Mucosa of descending colon (tissue), 3 donors: ENCODE measurements at regions not wholly inside any gene's neighbourhood (a gene's known extent, or its start where the extent isn't known, plus 50 kb on each side); places are given as distances from the start of the nearest gene placed in this dataset.

Experiments
- ATAC-seq: fragments of 200-7000 bp; cut with Tn5 transposase; one replicate; pipeline ENCODE4 v1.9.1; 2020; ENCODE audit warnings: mild to moderate bottlenecking, moderate library complexity
- DNase-seq, 3 donors: peaks; one replicate each; pipeline ENCODE4 v3.0.0-alpha.2; 2020
- H3K36me3 ChIP-seq: fragments of 200-600 bp; one replicate; pipeline ENCODE4 v1.8.0; 2021; ENCODE audit warnings: low read depth, mild to moderate bottlenecking
- H3K4me1 ChIP-seq: fragments of 200-600 bp; one replicate; pipeline ENCODE4 v1.8.0; 2021; ENCODE audit warnings: low read depth, mild to moderate bottlenecking
- H3K4me3 ChIP-seq: fragments of 200-600 bp; one replicate; pipeline ENCODE4 v1.8.0; 2021; ENCODE audit warnings: mild to moderate bottlenecking
- H3K9me3 ChIP-seq: fragments of 200-600 bp; one replicate; pipeline ENCODE4 v1.8.0; 2021; ENCODE audit warnings: mild to moderate bottlenecking
- CTCF ChIP-seq: fragments of 200-600 bp; IDR thresholded peaks from one replicate; pipeline ENCODE4 v1.8.0; 2022; ENCODE audit warnings: antibody characterized with exemption, mild to moderate bottlenecking
- intact Hi-C, 2 donors: fragments of 100-400 bp; cut with DNase I in 1 of 2; cut with micrococcal nuclease in 1 of 2; formaldehyde crosslinking; loops; one replicate each; pipeline versions ENCODE4 v1.11.0 to v1.11.1; 2022; cut with DNase I, micrococcal nuclease
- donor health status: DM: no; HTN: no; CAD: no; lungs with moderate emphysema.
- donor health status: DM: no; HTN: no; CAD: no.
- donor health status: DM: no; HTN: yes; CAD: no.

GRCh38 chr18:45456090-45457021 lies 158.9 kb upstream of the SLC14A2 start:
- intact Hi-C loops, result no loop called here
- Histone ChIP-seq H3K36me3 (no peaks in the 10 kb centered on the region), H3K9me3 (no peaks in the 10 kb centered on the region), H3K4me3 (no peak overlapping the region), H3K4me1 (no peaks in the 10 kb centered on the region)
- no peak for DNase-seq
- TF ChIP-seq CTCF, result no peak
- peak; percentile 51 for ATAC-seq

GRCh38 chr18:45458033-45458432 lies 157.2 kb upstream of the SLC14A2 start:
- Histone ChIP-seq H3K9me3 (no peaks in the 10 kb centered on the region), H3K4me1 (no peaks in the 10 kb centered on the region), H3K36me3 (no peaks in the 10 kb centered on the region), H3K4me3 (no peak overlapping the region)
- no peak for ATAC-seq
- no peak for TF ChIP-seq CTCF
- DNase-seq, result no peak
- intact Hi-C loops, result no loop called here

GRCh38 chr18:45462179-45462578 lies 153.1 kb upstream of the SLC14A2 start:
- ATAC-seq, result no peak
- Histone ChIP-seq H3K4me3 (no peak overlapping the region), H3K9me3 (no peaks in the 10 kb centered on the region), H3K4me1 (no peaks in the 10 kb centered on the region), H3K36me3 (no peaks in the 10 kb centered on the region)
- intact Hi-C loops, result no loop called here
- no peak for DNase-seq
- TF ChIP-seq CTCF, result no peak

DNA sequence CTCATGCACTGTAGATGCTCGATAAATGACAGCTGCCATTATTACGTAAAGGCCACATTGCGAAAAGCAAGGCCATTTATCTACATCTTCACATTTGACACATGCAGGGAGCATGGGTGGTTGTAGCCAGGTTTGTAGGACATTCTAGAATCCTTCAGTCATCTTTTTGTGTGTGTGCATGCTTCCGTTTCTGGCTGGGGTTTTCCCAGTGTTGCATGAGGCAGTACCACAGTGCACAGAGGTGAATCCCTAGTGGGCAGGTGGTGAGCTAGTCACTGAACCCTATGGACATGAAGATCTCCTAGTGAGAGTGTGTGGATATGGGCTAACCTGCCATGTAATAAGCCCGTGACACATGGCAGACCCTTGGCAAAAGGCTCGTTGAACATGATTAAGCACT lies 151.8 kb upstream of the SLC14A2 start:
- DNase-seq (no peak), ATAC-seq (no peak)
- Histone ChIP-seq H3K4me3 (no peak overlapping the region), H3K9me3 (no peaks in the 10 kb centered on the region), H3K4me1 (no peaks in the 10 kb centered on the region), H3K36me3 (no peaks in the 10 kb centered on the region)
- intact Hi-C loops, result no loop called here
- TF ChIP-seq CTCF, result no peak

DNA sequence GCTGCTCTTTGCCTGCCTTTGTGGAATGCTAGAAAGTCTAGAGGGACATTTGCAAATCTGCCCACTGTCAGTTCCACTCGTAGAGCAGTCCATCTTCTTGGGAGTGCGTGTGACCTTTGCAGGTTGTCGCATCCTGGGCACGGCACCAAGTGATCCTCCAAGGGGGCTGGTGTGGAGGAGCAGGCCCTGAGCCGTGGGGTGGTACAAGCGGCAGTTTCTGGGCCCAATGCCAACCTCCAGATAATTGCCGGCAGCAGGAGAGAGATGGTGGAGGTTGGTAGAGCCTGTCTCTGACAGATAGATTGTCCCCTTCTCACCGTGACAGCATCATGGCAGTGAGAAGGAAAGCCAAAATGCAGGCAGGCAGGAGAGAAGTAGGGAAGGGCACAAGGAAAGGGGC lies 150.7 kb upstream of the SLC14A2 start:
- ATAC-seq (no peak), DNase-seq (no peak)
- H3K4me3 ChIP-seq, result no peak overlapping the region
- intact Hi-C loops, result no loop called here
- H3K36me3 ChIP-seq, result no peaks in the 10 kb centered on the region
- H3K4me1 ChIP-seq, result no peaks in the 10 kb centered on the region
- TF ChIP-seq CTCF, result no peak
- H3K9me3 ChIP-seq, result no peaks in the 10 kb centered on the region
